ENCODE measurements at regions not wholly inside any gene's neighbourhood (a gene's known extent, or its start where the extent isn't known, plus 50 kb on each side); places are given as distances from the start of the nearest gene placed in this dataset.

DNA sequence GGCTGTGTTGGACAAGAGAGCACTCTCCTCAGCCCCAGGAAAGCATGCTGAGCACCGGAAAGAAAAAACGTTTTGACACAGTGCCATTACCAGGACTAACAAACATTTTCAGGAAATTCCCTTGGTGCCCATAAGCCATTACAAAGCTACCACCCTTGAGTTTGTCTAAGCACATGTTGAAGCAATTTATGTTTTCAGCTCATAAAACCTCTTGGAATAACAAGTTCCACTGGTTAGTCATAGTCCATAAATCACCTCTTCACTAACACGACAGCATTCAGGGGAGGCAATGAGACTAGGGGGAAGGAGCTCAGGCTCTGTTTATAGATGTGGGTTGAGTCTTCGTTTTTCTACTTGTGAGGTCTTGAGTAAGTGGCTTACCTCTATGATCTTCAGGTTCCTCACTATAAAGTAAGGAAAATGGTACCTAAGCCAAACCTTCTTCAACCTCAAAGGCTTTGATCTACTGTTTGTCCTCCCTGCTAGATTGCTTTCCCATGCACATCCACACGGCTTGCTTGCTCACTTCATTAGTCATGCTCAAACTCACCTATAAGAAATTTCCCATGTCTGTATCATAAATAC lies 65.4 kb downstream of the DRD1 start:
- TF ChIP-seq, protein P1, sequence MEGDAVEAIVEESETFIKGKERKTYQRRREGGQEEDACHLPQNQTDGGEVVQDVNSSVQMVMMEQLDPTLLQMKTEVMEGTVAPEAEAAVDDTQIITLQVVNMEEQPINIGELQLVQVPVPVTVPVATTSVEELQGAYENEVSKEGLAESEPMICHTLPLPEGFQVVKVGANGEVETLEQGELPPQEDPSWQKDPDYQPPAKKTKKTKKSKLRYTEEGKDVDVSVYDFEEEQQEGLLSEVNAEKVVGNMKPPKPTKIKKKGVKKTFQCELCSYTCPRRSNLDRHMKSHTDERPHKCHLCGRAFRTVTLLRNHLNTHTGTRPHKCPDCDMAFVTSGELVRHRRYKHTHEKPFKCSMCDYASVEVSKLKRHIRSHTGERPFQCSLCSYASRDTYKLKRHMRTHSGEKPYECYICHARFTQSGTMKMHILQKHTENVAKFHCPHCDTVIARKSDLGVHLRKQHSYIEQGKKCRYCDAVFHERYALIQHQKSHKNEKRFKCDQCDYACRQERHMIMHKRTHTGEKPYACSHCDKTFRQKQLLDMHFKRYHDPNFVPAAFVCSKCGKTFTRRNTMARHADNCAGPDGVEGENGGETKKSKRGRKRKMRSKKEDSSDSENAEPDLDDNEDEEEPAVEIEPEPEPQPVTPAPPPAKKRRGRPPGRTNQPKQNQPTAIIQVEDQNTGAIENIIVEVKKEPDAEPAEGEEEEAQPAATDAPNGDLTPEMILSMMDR (IDR thresholded peaks at IDR 0.05), result no peak
- TF ChIP-seq POLR2A (IDR thresholded peaks at IDR 0.05), result no peak
